ENCODE measurements at regions not wholly inside any gene's neighbourhood (a gene's known extent, or its start where the extent isn't known, plus 50 kb on each side); places are given as distances from the start of the nearest gene placed in this dataset.

- TF ChIP-seq CTCF (IDR thresholded peaks at IDR 0.05) = no peak
- no peak for TF ChIP-seq POLR2A (IDR thresholded peaks at IDR 0.05)
- intact Hi-C loops (cut with DNase I) = no loop called here
- Histone ChIP-seq H3K27ac (no peak overlapping the region), H3K27me3 (no peaks in the 10 kb centered on the region), H3K4me1 (no peaks in the 10 kb centered on the region), H3K36me3 (no peaks in the 10 kb centered on the region), H3K4me3 (no peak overlapping the region), H3K9me3 (no peaks in the 10 kb centered on the region)
- DNase-seq (no peak), ATAC-seq (no peak)
Observed at GRCh38 chr12:107895966-107896365, 121.5 kb downstream of the ASCL4 start.

- no peak overlapping the region for H3K4me3 ChIP-seq
- no peaks in the 10 kb centered on the region for H3K9me3 ChIP-seq
- 56% methylated on average over 2 of the region's 2 CpGs for WGBS (ENCODE audit: insufficient coverage, low coverage, low lambda C conversion rate, missing lambda C conversion rate)
- H3K27me3 ChIP-seq = peaks cover 0 to 2% of the 10 kb centered on the region in 2 donors
- intact Hi-C loops (cut with DNase I) = no loop called here
- H3K36me3 ChIP-seq = no peaks in the 10 kb centered on the region
- DNase-seq (no peak), ATAC-seq (no peak)
- no peak overlapping the region for H3K27ac ChIP-seq
- TF ChIP-seq POLR2A (IDR thresholded peaks at IDR 0.05) = no peak
- no peak for TF ChIP-seq CTCF (IDR thresholded peaks at IDR 0.05)
- peaks cover 0 to 3% (median 0%) of the 10 kb centered on the region in 4 donors for H3K4me1 ChIP-seq
Observed at GRCh38 chr12:107900588-107900987, 126.1 kb downstream of the ASCL4 start.

- peaks cover 0 to 3% (median 0%) of the 10 kb centered on the region in 4 donors for H3K4me1 ChIP-seq
- no peaks in the 10 kb centered on the region for H3K9me3 ChIP-seq
- TF ChIP-seq CTCF (IDR thresholded peaks at IDR 0.05) = no peak
- TF ChIP-seq POLR2A (IDR thresholded peaks at IDR 0.05) = no peak
- WGBS (ENCODE audit: insufficient coverage, low coverage, low lambda C conversion rate, missing lambda C conversion rate) = 9% methylated on average over 14 of the region's 46 CpGs
- H3K27ac ChIP-seq = no peak overlapping the region
- intact Hi-C loops (cut with DNase I) = no loop called here
- H3K27me3 ChIP-seq = peaks cover 0 to 7% of the 10 kb centered on the region in 2 donors
- no peak for ATAC-seq
- peak in 1 of 3 donors; percentile 54 for DNase-seq
- peak overlapping the region in 1 of 3 donors; percentile 10 for H3K4me3 ChIP-seq
- H3K36me3 ChIP-seq = no peaks in the 10 kb centered on the region
Observed at GRCh38 chr12:107903341-107904061, 129.0 kb downstream of the ASCL4 start.

GRCh38 chr12:107906707-107907106 lies 132.2 kb downstream of the ASCL4 start:
- no peak for TF ChIP-seq POLR2A (IDR thresholded peaks at IDR 0.05)
- no peak for TF ChIP-seq CTCF (IDR thresholded peaks at IDR 0.05)
- intact Hi-C loops (cut with DNase I) = no loop called here
- H3K27ac ChIP-seq = no peak overlapping the region
- ATAC-seq = no peak
- no peaks in the 10 kb centered on the region for H3K36me3 ChIP-seq
- H3K27me3 ChIP-seq = peaks cover 0 to 7% of the 10 kb centered on the region in 2 donors
- peaks cover 0 to 3% (median 0%) of the 10 kb centered on the region in 4 donors for H3K4me1 ChIP-seq
- no peak for DNase-seq
- 48% methylated on average over 4 of the region's 4 CpGs for WGBS (ENCODE audit: insufficient coverage, low coverage, low lambda C conversion rate, missing lambda C conversion rate)
- no peak overlapping the region for H3K4me3 ChIP-seq
- H3K9me3 ChIP-seq = no peaks in the 10 kb centered on the region

Measured in right lobe of liver (tissue), 6 donors.